ENCODE measurements at regions not wholly inside any gene's neighbourhood (a gene's known extent, or its start where the extent isn't known, plus 50 kb on each side); places are given as distances from the start of the nearest gene placed in this dataset.

DNA sequence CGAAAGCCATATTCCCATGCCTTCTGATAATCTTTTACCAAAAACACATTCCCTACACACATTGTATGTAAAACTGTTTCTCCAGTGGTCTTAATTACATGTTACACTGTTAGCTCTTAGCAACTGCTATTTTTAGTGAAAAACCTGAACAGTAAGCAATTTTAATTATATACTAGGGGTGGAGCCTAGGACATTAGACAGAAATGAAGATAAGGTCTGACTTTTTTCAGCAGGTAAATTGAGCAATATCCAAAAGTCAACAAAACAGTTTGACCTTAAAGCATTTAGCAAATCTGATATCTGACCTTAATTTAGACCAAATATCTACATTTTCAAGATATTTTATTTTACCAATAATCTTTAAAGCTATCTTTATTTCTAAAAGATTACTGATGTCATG, 60.2 kb downstream of the PDE6H start:
- DNase-seq: no peak

DNA sequence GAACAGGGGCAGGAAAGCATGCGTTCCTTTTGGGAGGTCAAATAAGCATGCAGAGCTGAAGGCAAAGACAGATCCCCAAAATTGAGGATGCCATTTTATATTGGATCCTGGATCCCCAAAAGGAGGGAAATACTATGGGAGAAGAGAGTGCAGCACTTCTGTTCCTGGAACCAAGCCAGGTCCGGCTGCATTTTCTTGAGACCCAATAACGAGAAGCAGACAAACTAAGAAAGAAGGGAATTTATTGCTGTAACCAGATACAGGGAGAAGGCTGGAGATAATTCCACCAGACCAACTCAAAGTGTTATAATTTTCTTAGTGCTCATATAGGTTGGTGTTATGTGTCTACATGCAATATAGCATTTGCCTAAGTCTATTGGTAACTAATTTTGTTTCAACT, 60.8 kb downstream of the PDE6H start:
- peak; percentile 5 for DNase-seq

DNA sequence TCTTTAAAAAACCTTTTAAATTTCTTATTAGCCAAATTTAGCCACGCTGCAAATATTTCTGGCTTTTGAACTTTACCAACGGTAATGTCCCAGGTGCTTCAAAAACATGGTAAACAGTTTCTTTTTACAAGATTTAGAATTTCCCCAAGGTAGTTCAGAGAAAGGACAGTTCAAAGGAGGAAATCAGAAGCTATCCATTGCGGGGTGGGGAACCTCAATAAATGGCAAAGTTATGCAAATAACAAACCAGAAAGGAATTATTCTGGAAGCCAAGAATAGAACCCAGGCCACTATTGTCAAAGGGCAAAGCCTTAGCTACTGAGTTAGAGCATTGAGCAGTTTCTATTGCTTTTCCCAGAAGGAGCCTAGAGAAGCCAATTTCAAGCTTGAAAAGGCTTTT, 62.3 kb downstream of the PDE6H start:
- no peak for DNase-seq

DNA sequence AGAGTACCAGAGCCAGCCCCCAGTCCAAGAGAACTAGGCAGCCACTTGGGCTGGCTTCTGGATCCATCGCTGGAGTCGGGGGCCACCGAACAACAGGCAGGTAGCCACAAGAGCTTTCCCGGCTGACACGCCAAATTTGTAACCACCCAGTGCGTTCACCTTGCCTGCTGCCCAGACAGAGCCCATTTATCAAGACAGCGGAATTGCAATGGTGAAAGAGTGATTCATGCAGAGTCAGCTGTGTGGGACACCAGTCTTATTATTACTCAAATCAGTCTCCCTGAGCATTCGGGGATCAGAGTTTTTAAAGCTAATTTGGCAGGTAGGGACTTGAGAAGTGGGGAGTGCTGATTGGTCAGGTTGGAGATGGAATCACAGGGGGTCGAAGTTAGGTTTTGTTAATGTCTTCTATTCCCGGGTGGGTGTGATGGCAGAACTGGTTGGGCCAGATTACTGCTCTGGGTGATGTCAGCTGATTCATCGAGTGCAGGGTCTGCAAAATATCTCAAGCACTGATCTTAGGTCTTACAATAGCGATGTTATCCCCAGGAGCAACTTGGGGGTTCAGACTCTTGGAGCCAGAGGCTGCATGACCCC, 64.3 kb downstream of the PDE6H start:
- DNase-seq: no peak

DNA sequence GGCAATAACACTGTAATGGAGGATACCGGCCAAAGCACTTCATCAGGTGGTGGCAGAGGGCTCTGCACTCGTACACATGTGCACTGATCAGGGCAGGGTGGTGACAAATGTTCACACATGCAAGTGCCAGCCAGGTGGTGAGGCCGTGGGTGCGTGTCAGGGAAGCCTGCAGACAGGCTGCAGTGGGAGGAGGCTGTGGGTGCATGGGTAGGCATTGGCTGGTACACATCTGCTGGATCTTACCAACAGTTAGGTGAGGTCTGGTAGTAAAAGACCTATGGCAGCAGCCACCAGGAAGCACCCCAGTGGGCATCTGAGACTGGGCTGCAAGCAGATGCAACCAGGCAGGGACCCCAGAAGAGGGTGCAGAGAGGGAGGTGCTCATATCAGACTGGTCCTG, 65.3 kb downstream of the PDE6H start:
- no peak for DNase-seq

DNA sequence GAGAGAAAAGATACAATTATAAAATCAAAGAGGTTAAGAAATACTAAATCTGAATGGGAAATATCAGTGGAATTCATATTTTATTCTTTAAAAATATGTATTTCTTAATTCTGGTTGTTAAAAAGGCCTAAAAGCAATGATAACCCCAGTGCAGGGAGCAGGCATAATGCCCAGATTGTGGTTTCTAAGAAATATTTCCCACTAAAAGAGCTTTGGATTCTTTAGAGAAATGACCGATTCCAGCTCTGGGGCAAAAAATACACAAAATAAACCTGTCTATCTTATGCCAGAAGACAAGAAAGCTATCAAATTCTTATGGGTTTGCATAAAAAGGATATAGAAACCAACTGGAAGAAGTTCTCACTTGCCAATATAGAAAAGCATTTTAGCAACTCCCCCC, 71.6 kb downstream of the PDE6H start:
- no peak for DNase-seq

DNA sequence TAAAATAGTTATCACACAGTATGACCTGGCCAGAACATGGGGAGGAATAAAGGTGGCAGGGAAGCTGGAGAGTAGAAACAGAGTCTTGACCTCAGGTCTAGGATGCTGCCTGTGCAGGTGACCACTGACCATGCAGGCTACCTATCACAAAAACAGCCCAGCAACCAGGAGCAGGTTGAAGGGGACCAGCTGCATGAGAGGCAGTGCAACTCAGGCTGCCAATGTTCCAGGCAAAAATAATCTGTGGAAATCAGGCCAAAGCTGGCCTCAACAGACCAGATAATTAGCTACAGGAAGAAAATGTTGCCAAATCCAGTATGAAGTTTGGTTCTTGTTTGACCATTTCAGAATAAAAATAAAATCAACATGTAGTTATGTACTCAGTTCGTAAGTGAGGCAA, 72.6 kb downstream of the PDE6H start:
- no peak for DNase-seq

DNA sequence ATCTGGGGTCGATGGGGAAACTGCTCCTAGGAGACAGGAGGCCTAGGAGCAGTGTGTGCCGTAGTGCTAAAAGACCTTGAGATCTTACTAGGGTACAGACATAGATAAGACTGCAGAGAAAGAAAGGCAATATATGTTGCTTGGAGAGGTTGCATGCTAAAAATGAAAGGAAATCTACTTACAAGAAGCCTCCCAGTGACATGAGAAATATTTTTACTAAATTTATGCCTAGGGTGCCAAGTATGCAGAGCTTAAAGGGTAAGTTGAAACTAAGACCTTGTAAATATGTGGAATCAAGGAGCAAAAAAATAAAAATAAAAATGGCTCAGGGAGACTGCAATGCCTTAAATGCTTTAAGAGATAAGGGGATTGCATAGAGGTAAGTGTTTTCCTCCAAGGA, 74.8 kb downstream of the PDE6H start:
- no peak for DNase-seq

DNA sequence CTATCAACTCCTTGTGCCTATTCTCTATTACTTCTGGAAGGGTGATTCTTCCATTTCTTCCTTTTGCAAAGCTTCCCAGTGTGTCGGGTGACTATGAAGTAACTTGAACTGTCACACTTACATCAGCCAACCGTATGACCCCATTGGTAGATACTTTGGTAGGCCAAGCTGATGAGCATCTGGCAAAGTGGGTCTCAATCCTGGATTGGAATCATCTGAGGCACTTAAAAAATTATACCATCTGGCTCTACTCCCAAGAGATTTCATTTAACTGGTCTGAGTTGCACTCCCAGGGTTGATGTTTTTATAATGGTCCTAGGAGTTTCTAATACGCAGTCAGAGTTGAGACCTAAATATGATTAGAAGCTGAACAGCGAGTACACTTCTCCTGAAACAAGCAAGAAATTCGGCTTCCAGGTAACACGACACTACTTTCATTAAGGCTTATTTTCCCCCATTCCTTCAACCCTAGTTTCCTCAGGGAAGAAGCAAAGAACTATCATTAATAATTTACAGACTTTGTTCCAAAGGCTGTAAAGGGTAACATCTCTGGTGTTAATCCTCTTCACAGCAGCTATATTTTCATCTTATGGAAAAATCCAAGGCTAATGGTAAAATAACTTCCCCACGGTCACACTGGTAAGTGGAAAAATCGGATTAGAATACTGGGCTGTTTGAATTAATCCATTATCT, 76.8 kb downstream of the PDE6H start:
- DNase-seq: no peak

DNA sequence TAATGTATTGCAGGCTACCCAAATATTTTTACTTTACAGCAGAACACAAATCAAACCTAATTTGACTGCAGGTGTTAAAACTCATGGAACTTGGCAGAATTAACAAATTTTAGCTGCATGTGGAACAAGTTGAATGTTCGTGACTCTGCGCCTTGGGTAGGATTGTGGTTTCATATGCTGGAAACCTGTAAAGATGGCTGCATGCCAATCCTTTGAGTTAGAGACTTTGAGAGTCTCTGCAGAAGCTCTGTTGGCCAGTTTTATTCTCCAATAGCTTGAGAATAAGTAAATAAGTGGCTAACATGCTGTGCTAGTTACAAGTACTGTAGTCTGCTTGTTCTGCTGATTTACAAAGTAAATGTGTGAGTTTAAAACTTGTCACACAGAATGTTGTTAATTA, 77.8 kb downstream of the PDE6H start:
- DNase-seq: peak; percentile 58

DNA sequence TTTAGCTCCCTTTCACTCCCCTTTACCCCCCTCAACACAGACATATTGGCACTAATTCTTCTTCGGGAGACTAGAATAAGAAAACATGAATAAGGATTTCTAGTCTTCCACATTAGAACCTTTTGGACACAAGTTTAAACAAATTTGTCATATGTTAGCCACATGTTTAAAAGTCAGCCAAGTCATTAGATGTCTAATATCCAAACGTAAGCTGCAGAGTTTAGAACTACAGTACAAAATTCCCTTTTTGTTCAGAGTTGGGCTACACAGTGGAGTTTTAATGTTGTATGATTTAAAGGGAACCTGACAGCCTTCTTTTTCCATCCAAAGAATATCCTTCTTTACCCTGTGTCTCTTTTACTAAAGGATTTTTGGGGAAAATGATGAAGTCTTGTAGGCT, 79.8 kb downstream of the PDE6H start:
- DNase-seq: no peak

DNA sequence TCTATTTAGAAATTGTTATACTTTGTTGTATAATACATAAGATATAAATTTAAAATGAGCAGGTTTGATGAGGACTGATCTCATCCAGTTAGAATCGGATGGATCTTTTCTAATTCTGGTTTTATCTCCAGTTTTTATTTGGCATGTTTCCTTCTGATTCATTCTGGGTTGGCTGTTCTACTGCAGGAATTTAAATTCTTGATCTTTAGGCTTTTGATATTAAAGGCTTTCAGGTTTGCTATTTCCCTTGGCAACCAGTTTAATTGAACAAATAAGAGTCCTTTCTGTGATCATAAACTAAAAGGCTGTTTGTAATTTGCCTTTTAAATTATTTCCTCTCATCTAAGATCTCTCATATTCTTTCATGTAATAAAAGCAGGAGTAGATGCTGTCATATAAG, 83.4 kb downstream of the PDE6H start:
- no peak for DNase-seq
